Endothelial cell of umbilical vein (primary cell): ENCODE measurements at regions not wholly inside any gene's neighbourhood (a gene's known extent, or its start where the extent isn't known, plus 50 kb on each side); places are given as distances from the start of the nearest gene placed in this dataset.

Experiments used
- BruUV-seq: library from RNA; stranded (reverse); fragments of 400-500 nt; replicated peaks from 2 replicates; lab custom pipeline; 2021; lab: Mats Ljungman, UMichigan
- CTCF ChIA-PET: fragments of 300-600, 350-600 bp; sonication (Branson Sonifier 250); formaldehyde crosslinking; loops from one replicate; lab custom pipeline; 2021; ENCODE audit warnings: antibody characterized with exemption, inconsistent platforms; lab: Charles Lee
- POLR2A ChIA-PET: fragments of 300-600, 350-600 bp; sonication (Branson Sonifier 250); formaldehyde crosslinking; loops from one replicate; lab custom pipeline; 2021; ENCODE audit warnings: antibody characterized with exemption, inconsistent platforms; lab: Charles Lee
- DNase-seq: peaks from one replicate; pipeline ENCODE4 v3.0.0-alpha.2; 2011; ENCODE audit warnings: low read depth, low spot score
- FAIRE-seq: peaks from 2 replicates; lab custom pipeline; 2011; peaks lifted over from hg19 to GRCh38; lab: Jason Lieb, UNC
- H2AFZ ChIP-seq: 2 replicates; pipeline ENCODE4 v1.6.0; 2012; ENCODE audit warnings: low read depth, low read length, control low read depth, inconsistent platforms
- H3K27ac ChIP-seq: 2 replicates; pipeline ENCODE4 v1.5.1; 2011; ENCODE audit warnings: low read depth, mild to moderate bottlenecking, control low read depth, low read length, moderate library complexity; ENCODE audit not compliant: insufficient read depth
- H3K27me3 ChIP-seq, 2 experiments: 2 replicates each; pipeline versions ENCODE4 v1.6.0 to v1.6.1; 2011; ENCODE audit warnings: low read length in 2 of 2, mixed read lengths in 1 of 2; ENCODE audit not compliant: control insufficient read depth in 2 of 2, insufficient read depth in 2 of 2
- H3K36me3 ChIP-seq, 2 experiments: 2 replicates in 1 of 2; 3 replicates in 1 of 2; pipeline ENCODE4 v1.5.1; 2011; ENCODE audit warnings: low read length in 2 of 2, mild to moderate bottlenecking in 1 of 2, moderate library complexity in 1 of 2; ENCODE audit not compliant: control insufficient read depth in 2 of 2, insufficient read depth in 2 of 2; ENCODE audit errors: extremely low read depth in 1 of 2
- H3K4me1 ChIP-seq: 3 replicates; pipeline ENCODE4 v1.5.1; 2011; ENCODE audit warnings: mild to moderate bottlenecking, low read length; ENCODE audit not compliant: control insufficient read depth, insufficient read depth; ENCODE audit errors: extremely low read depth
- H3K4me2 ChIP-seq: 2 replicates; pipeline ENCODE4 v1.6.1; 2011; ENCODE audit warnings: low read length, control low read depth, mixed read lengths; ENCODE audit not compliant: insufficient read depth
- H3K4me3 ChIP-seq, 3 experiments: fragments of 200-600 bp in 1 of 3; sonication (generic), shearing (Covaris generic) in 1 of 3; replicated peaks in 1 of 3; 2 replicates each; pipeline ENCODE4 v1.5.1; 2011 to 2016; ENCODE audit warnings: control low read depth in 3 of 3, low read length in 3 of 3, mild to moderate bottlenecking in 2 of 3, inconsistent platforms in 1 of 3, low read depth in 1 of 3, moderate library complexity in 1 of 3; ENCODE audit not compliant: insufficient read depth in 1 of 3
- H3K79me2 ChIP-seq: 2 replicates; pipeline ENCODE4 v1.6.0; 2012; ENCODE audit warnings: low read length, inconsistent platforms; ENCODE audit not compliant: control insufficient read depth, insufficient read depth
- H3K9ac ChIP-seq: replicated peaks from 2 replicates; pipeline ENCODE3; 2011; ENCODE audit warnings: low read length, control low read depth; ENCODE audit not compliant: insufficient read depth; ENCODE audit errors: extremely low read depth
- H3K9me1 ChIP-seq: replicated peaks from 3 replicates; pipeline ENCODE4 v1.6.0; 2011; ENCODE audit warnings: mild to moderate bottlenecking, low read length; ENCODE audit not compliant: control insufficient read depth, insufficient read depth; ENCODE audit errors: extremely low read depth
- H3K9me3 ChIP-seq: replicated peaks from 2 replicates; pipeline ENCODE4 v1.5.1; 2012; ENCODE audit warnings: low read length, inconsistent platforms; ENCODE audit not compliant: control insufficient read depth, insufficient read depth
- H4K20me1 ChIP-seq: replicated peaks from 2 replicates; pipeline ENCODE3; 2011; ENCODE audit warnings: mild to moderate bottlenecking, low read length; ENCODE audit not compliant: control insufficient read depth, insufficient read depth; ENCODE audit errors: extremely low read depth
- CTCF ChIP-seq, 2 donors: IDR thresholded peaks; 1 replicate in 1 of 2; 2 replicates in 1 of 2; pipeline ENCODE4 v1.5.1; 2011; ENCODE audit warnings: low read length in 2 of 2, mild to moderate bottlenecking in 2 of 2, moderate library complexity in 2 of 2, control low read depth in 1 of 2, inconsistent platforms in 1 of 2, low read depth in 1 of 2; ENCODE audit not compliant: insufficient read depth in 1 of 2; ENCODE audit errors: extremely low read depth in 1 of 2
- EZH2 ChIP-seq: IDR thresholded peaks from 2 replicates; pipeline ENCODE4 v1.6.1; 2012; ENCODE audit warnings: borderline replicate concordance, low read depth, mild to moderate bottlenecking, moderate library complexity, low read length, inconsistent platforms; ENCODE audit not compliant: severe bottlenecking
- FOS ChIP-seq: IDR thresholded peaks from 2 replicates; pipeline ENCODE4 v1.6.1; 2011; ENCODE audit warnings: mild to moderate bottlenecking, low read length, moderate library complexity, borderline replicate concordance; ENCODE audit not compliant: insufficient read depth
- GATA2 ChIP-seq: IDR thresholded peaks from 2 replicates; pipeline ENCODE4 v1.7.0; 2011; ENCODE audit warnings: low read depth, mild to moderate bottlenecking, moderate library complexity, mixed read lengths, low read length; ENCODE audit not compliant: insufficient read length, insufficient read depth
- JUN ChIP-seq: IDR thresholded peaks from 2 replicates; pipeline ENCODE4 v1.6.1; 2011; ENCODE audit warnings: borderline replicate concordance, low read depth; ENCODE audit not compliant: insufficient read length, insufficient read depth
- MAX ChIP-seq: IDR thresholded peaks from 2 replicates; pipeline ENCODE4 v1.6.1; 2011; ENCODE audit not compliant: insufficient read depth, insufficient read length
- MYC ChIP-seq: IDR thresholded peaks from one replicate; pipeline ENCODE4 v1.6.1; 2011; ENCODE audit warnings: mild to moderate bottlenecking, low read depth, low read length
- POLR2A ChIP-seq: IDR thresholded peaks from 2 replicates; pipeline ENCODE4 v1.6.1; 2012; ENCODE audit warnings: low read depth, mild to moderate bottlenecking, control low read depth, low read length
- POLR2AphosphoS5 ChIP-seq: IDR thresholded peaks from 2 replicates; pipeline ENCODE4 v1.6.1; 2012; ENCODE audit warnings: low read depth, mild to moderate bottlenecking, control low read depth, low read length, moderate library complexity; ENCODE audit not compliant: insufficient read depth
- dilution Hi-C: fragments of 300-500 bp; cut with MboI; formaldehyde crosslinking; loops from one replicate; pipeline ENCODE4 v1.15.0; 2019; ENCODE audit warnings: low sequenced_read_pairs; ENCODE audit not compliant: extremely low pct_ligation_motif_present
- intact Hi-C: fragments of 100-400 bp; cut with micrococcal nuclease; formaldehyde crosslinking; loops from one replicate; pipeline ENCODE4 v1.10.0; 2022

GRCh38 chr6:98777762-98778161 lies 56.6 kb upstream of the POU3F2 start:
- Histone ChIP-seq H3K36me3 (no peaks in the 10 kb centered on the region), H3K9me3 (no peaks in the 10 kb centered on the region), H3K4me1 (no peaks in the 10 kb centered on the region), H4K20me1 (no peaks in the 10 kb centered on the region), H3K4me3 (no peak overlapping the region), H3K79me2 (no peaks in the 10 kb centered on the region), H3K27me3 (no peaks in the 10 kb centered on the region), H3K4me2 (no peak overlapping the region), H3K9me1 (no peaks in the 10 kb centered on the region), H3K9ac (no peak overlapping the region), H3K27ac (no peak overlapping the region), H2AFZ (no peak overlapping the region)
- no TSS peak for BruUV-seq
- dilution Hi-C loops = no loop called here
- intact Hi-C loops = no loop called here
- ChIA-PET CTCF (no interaction called here), POLR2A (no interaction called here)
- TF ChIP-seq EZH2 = no peak
- no peak for TF ChIP-seq FOS
- no peak for TF ChIP-seq GATA2
- TF ChIP-seq POLR2A = no peak
- no peak for TF ChIP-seq MYC
- TF ChIP-seq MAX = no peak
- TF ChIP-seq CTCF (IDR thresholded peaks at IDR 0.05; ENCODE audit: extremely low read depth in 1 of 2, insufficient read depth in 1 of 2, low read depth in 1 of 2, low read length in 2 of 2) = no peak
- no peak for TF ChIP-seq JUN
- no peak for TF ChIP-seq POLR2AphosphoS5
- DNase-seq (no peak), FAIRE-seq (no peak)
